GM18507 (cell line): ENCODE measurements at regions not wholly inside any gene's neighbourhood (a gene's known extent, or its start where the extent isn't known, plus 50 kb on each side); places are given as distances from the start of the nearest gene placed in this dataset.
"Not testable (repeated sequence)": the region's sequence is repeated elsewhere in the genome, so short reads cannot be mapped to it uniquely, and the experiment has no call there.

ENCODE experiments used
- DNase-seq: peaks from one replicate; pipeline ENCODE4 v3.0.0; 2011; ENCODE audit warnings: low read depth; ENCODE audit not compliant: insufficient read length; ENCODE audit errors: extremely low spot score
- FAIRE-seq: peaks from 2 replicates; lab custom pipeline; 2011; peaks lifted over from hg19 to GRCh38; lab: Jason Lieb, UNC

- DNase-seq (no peak), FAIRE-seq (no peak)
These were observed 1173.5 kb upstream of the GOT2 start for GRCh38 chr16:59907611-59908010.

DNA sequence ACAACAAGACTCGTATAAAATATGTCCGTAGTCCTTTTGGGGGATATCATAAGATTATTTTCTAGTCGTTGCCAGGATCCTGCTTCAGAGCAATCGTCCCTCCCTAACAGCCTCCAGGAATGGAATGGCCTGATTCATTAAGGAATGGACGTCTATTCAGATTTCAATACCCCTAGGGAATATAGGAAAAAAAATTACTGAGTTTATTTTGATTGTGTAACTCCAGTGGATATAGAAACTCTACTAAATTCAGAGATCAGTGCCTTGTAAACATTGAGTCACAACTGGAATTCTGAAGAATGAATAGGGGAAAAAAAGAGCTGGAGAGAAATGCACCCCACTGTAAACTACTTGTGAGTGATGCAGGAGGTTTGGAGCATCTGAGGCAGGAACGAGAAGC lies 1171.5 kb upstream of the GOT2 start:
- FAIRE-seq (no peak), DNase-seq (no peak)

DNA sequence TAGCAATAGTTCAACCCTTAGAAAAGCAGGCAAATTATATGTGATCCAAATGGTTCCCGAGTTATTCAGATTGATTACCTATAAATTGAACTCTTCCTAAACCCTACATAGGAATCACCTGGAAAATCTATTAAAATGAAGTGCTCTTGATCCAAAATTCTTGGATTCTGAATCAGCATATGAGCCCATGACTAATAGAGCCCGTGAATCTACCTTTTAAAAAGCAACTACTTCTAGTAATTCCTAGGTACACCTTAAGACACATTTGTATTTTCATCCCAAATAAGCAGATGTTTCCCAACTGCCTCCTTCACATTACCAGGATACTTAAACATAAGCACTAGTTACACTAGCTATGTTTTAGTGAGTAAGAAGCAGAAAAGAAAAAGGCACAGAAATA lies 1171.0 kb upstream of the GOT2 start:
- DNase-seq = no peak
- FAIRE-seq = no peak

DNA sequence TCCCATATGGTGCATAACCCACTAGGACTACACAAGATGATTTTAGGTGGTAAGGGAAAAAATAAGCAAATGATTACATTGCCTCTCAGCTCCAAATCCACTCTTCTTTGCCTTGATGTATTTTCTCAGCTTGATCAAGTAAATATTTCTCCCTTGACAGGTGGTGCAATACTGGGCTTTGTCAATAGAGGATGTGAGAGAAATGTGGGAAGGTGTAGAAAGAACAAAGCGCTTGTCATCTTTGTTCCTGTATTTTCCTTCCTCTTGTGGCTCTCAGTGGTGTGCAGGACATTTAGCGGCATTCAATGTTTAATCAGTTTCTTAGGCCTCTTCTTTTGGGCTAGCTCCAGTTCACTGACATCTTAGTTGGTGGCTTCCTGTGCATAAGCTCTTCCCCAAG lies 1165.8 kb upstream of the GOT2 start:
- no peak for FAIRE-seq

GRCh38 chr16:59892376-59892775 lies 1158.3 kb upstream of the GOT2 start:
- FAIRE-seq (no peak), DNase-seq (no peak)

More for the DNA sequence above, 1165.8 kb upstream of the GOT2 start:
- DNase-seq = no peak

GRCh38 chr16:59887856-59888255 lies 1153.7 kb upstream of the GOT2 start:
- FAIRE-seq (no peak), DNase-seq (no peak)

DNA sequence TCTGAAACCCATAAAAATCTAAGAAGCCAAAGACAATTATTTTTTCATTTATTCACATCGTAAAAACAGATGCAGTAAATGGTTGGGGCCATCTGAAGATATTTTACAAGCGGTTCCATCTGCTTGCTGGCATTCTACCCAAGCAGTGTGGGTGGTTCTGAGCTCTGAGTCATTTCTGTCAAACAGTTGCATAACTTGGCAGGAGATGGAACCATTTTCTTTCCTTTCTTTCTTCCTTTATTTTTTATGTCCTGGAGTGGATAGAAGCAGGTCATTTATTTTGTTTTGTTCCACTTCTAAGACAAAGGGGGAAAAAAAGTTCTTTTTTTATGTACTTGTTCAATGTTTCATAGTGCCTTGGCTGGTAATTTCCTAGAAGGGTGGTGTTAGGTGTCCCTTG lies 1151.9 kb upstream of the GOT2 start:
- DNase-seq = no peak
- FAIRE-seq = no peak

GRCh38 chr16:59881376-59881775 lies 1147.3 kb upstream of the GOT2 start:
- no peak for DNase-seq
- no peak for FAIRE-seq

- DNase-seq (no peak), FAIRE-seq (no peak)
These were observed 1146.5 kb upstream of the GOT2 start for GRCh38 chr16:59880611-59881010.

DNA sequence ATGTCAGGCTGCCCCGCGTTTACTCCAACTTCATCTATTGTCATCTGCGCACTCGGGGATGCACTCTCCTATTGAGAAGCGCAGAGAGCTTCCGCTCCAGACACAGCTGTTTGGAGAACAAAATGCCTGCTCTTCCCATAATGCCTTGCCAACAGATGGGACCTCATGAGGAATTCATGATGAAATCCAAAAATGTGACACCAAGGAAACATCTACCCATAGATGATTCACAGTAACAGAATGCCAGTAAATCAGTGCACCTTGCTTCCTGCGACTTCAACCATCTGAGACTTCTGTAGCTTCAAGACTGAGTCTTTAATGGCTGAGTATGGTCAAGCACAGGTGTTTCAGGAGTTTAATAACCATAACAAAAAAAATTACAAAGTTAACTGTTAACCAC lies 1144.9 kb upstream of the GOT2 start:
- FAIRE-seq (no peak), DNase-seq (no peak)

- DNase-seq (no peak), FAIRE-seq (no peak)
These were observed 1144.4 kb upstream of the GOT2 start for GRCh38 chr16:59878479-59878878.

DNA sequence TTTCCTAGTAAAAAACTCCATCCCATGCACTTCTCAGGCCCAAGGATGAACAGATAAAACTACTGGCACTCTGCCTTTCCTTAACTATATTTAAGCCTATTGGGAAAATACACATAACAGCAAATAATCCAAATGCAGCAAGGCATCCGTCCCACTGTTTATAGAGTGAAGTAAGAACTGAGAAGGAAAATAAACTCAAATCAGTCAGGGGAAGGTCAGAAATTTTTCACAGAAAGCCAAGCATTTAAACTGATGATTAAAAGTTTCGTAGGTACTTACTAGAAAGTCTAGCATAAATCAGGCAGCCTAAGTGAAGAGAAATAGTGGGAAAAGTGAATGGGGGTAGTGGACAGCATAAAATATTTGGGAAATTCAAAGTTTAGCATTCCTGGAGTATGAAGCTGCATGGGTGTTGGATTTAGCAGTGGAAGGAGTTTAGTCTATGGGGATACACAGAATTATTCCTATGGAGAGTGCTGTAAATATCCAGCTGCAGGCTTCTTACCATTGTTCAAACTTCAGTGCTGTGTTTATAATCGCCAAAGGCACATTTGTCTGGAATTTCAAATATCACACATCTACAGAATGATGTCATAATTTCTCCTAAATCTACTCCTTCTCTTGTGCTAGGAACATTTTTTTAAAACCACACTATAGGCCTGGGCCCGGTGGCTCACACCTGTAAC lies 1131.0 kb upstream of the GOT2 start:
- DNase-seq = no peak
- FAIRE-seq = no peak

DNA sequence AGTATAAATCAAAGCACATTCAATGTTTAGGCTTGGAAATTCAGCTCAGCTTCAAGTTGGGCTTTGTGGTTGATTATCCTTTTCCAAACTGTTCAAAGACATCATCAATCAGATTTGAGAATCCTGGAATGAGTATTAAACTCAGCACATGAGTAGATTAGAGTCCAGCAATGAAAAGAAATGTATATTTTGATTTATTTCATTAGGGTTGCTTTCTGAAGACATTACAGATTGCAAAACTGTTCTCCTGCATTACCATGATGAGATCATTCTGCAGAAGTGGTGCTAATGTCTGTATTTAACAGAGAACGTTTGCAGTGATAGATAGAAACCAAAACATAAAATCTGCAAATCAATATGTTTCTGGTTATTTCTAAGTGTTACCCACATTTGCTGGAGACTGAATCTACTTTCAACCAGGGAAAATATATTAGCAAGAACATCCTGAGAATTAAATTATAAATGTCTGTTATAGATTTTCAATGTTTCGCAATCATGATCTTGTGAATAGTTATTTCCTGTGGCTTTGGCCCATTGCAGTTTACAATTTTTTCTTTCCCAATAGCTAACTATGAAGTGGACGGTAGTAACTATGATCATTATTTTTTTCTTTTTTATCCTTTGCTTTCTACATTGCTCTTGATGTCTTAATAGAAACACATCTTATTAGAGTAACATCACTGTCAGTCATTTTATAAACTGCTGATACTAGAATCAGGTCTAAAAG lies 1125.7 kb upstream of the GOT2 start:
- FAIRE-seq (no peak), DNase-seq (no peak)

DNA sequence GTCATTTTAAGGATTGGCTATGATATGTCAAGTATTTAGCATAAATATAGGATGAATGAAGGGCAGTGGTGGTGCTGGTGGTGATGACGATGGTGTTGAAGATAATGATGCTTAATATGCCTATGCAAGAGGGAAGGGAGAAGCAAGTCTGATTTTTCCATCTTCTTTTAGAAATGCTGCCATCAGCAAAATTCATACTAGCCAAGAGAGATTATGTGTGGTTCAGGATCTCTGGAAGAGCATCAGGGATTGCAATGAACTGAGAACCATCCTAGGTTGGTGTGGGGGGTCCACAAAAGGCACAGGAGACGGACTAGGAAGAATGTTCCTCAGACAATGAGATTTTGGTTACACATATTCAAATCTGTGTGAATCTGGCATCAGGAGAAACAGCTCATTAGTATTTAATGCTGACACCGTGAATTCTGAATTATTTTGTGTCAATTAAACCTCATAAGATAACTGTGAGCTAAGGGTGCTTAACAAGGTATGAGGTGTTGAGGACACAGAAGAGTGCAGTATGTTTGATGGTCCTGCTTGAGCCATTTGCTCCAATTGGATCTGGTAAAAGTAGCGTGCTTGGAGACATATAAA lies 1120.8 kb upstream of the GOT2 start:
- FAIRE-seq (no peak), DNase-seq (no peak)

GRCh38 chr16:59849716-59850115 lies 1115.6 kb upstream of the GOT2 start:
- FAIRE-seq = no peak
- no peak for DNase-seq

DNA sequence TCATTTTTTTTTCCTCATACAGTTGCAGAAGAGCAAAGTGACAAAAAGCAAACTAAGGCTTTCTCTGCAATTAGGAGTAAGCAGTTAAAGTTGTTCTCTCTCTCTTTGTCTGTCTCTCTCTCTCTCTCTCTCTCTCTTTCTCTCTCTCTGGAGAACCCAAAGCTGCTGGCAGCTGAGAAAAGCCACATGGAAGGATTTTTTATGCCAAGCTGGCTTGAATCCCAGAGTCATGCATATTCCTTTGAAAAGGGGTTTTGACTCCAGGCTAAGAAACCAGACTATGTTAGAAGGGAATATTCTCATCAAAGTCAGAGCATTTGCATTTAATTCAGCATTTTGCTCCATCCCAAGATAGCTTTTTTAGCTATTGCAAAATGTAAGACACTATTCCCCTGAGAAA lies 1114.2 kb upstream of the GOT2 start:
- FAIRE-seq = no peak

DNA sequence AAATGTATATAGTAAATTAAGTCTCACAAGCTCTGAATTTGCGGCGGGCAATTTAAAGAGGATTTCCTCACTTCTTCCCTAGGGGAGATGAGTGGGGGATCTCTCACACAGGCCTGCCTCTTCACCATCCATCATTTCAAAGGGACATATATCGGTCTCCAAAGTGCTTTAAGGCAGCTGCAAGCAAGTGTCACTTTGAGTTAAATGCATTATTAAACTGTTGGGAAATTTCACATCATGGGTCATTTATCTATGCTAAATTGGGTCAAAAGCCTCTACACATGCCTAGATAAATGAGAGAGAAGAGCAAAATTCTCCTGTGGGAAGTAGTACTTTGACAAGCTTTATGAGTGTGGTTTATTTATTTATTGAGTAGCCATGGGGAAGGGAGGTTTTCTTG lies 1106.1 kb upstream of the GOT2 start:
- no peak for DNase-seq
- no peak for FAIRE-seq

More for the DNA sequence above, 1114.2 kb upstream of the GOT2 start:
- DNase-seq = no peak

GRCh38 chr16:59826767-59827166 lies 1092.7 kb upstream of the GOT2 start:
- no peak for FAIRE-seq

DNA sequence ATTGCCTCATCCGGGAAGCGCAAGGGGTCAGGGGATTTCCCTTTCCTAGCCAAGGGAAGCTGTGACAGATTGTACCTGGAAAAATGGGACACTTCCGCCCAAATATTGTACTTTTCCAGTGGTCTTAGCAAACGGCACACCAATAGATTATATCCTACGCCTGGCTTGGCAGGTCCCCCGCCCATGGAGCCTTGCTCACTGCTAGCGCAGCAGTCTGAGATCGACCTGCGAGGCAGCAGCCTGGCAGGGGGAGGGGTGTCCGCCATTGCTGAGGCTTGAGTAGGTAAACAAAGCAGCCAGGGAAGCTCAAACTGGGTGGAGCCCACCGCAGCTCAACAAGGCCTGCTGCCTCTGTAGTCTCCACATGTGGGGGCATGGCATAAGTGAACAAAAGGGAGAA lies 1075.4 kb upstream of the GOT2 start:
- not testable (repeated sequence) for FAIRE-seq, DNase-seq

More at GRCh38 chr16:59826767-59827166, 1092.7 kb upstream of the GOT2 start:
- no peak for DNase-seq

GRCh38 chr16:59783191-59783590 lies 1049.1 kb upstream of the GOT2 start:
- FAIRE-seq (no peak), DNase-seq (no peak)

DNA sequence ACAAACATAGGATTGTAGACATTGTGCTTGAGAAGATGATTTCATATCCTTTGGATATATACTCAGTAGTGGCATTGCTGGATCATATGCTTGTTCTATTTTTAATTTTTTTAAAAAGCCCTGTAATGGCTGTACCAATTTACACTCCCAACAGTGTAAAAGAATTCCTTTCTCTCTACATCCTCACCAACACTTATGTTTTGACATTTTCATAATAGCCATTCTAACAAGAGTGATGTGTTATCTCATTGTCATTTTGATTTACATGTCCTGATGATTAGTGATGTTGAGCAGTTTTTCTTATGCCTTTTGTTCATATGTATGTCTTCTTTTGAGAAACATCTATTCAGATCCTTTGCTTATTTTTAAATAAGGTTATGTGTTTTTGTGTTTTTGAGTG lies 1039.2 kb upstream of the GOT2 start:
- no peak for FAIRE-seq
- DNase-seq = no peak
